HG02571 (cell line): ENCODE measurements at regions not wholly inside any gene's neighbourhood (a gene's known extent, or its start where the extent isn't known, plus 50 kb on each side); places are given as distances from the start of the nearest gene placed in this dataset.
"Not testable (repeated sequence)": the region's sequence is repeated elsewhere in the genome, so short reads cannot be mapped to it uniquely, and the experiment has no call there.

Experiments
- ATAC-seq: cut with Tn5 transposase; IDR thresholded peaks from one replicate; pipeline ENCODE4 v1.9.1; 2021; ENCODE audit warnings: mild to moderate bottlenecking, moderate library complexity; ENCODE audit not compliant: unreplicated experiment

- not testable (repeated sequence) for ATAC-seq
Measured at GRCh38 chr1:143842058-143842457, 129.7 kb downstream of the FAM72C start.

- ATAC-seq, result not testable (repeated sequence)
Measured at GRCh38 chr1:143839182-143839581, 132.6 kb downstream of the FAM72C start.

- ATAC-seq, result not testable (repeated sequence)
Measured at GRCh38 chr1:143838598-143838929, 133.2 kb downstream of the FAM72C start.

GRCh38 chr1:143837924-143838597 lies 133.7 kb downstream of the FAM72C start:
- ATAC-seq, result not testable (repeated sequence)

- not testable (repeated sequence) for ATAC-seq
Measured at GRCh38 chr1:143833376-143833775, 138.4 kb downstream of the FAM72C start.

- not testable (repeated sequence) for ATAC-seq
Measured at GRCh38 chr1:143832379-143832716, 139.4 kb downstream of the FAM72C start.

GRCh38 chr1:143831479-143832378 lies 140.1 kb downstream of the FAM72C start:
- not testable (repeated sequence) for ATAC-seq

GRCh38 chr1:143826162-143826561 lies 145.6 kb downstream of the FAM72C start:
- ATAC-seq, result not testable (repeated sequence)

GRCh38 chr1:143824266-143824665 lies 147.5 kb downstream of the FAM72C start:
- ATAC-seq, result not testable (repeated sequence)

- ATAC-seq, result not testable (repeated sequence)
Measured at GRCh38 chr1:143820058-143820457, 151.7 kb downstream of the FAM72C start.

GRCh38 chr1:143816369-143816768 lies 155.4 kb downstream of the FAM72C start:
- not testable (repeated sequence) for ATAC-seq

GRCh38 chr1:143805374-143805773 lies 166.4 kb downstream of the FAM72C start:
- not testable (repeated sequence) for ATAC-seq

GRCh38 chr1:143804707-143805356 lies 167.0 kb downstream of the FAM72C start:
- ATAC-seq, result not testable (repeated sequence)

- ATAC-seq, result not testable (repeated sequence)
Measured at GRCh38 chr1:143803927-143804411, 167.8 kb downstream of the FAM72C start.

GRCh38 chr1:143803095-143803494 lies 168.7 kb downstream of the FAM72C start:
- not testable (repeated sequence) for ATAC-seq

GRCh38 chr1:143799568-143800187 lies 172.1 kb downstream of the FAM72C start:
- not testable (repeated sequence) for ATAC-seq

GRCh38 chr1:143796369-143796768 lies 175.4 kb downstream of the FAM72C start:
- not testable (repeated sequence) for ATAC-seq

- ATAC-seq, result not testable (repeated sequence)
Measured at GRCh38 chr1:143792047-143792937, 179.5 kb downstream of the FAM72C start.

GRCh38 chr1:143786381-143786780 lies 185.4 kb downstream of the FAM72C start:
- not testable (repeated sequence) for ATAC-seq

- not testable (repeated sequence) for ATAC-seq
Measured at GRCh38 chr1:143785883-143786282, 185.9 kb downstream of the FAM72C start.
